GM21737 (cell line): ENCODE measurements at regions not wholly inside any gene's neighbourhood (a gene's known extent, or its start where the extent isn't known, plus 50 kb on each side); places are given as distances from the start of the nearest gene placed in this dataset.
"Not testable (repeated sequence)": the region's sequence is repeated elsewhere in the genome, so short reads cannot be mapped to it uniquely, and the experiment has no call there.

Experiments
- ATAC-seq: cut with Tn5 transposase; IDR thresholded peaks from one replicate; pipeline ENCODE4 v1.9.1; 2021; ENCODE audit warnings: mild to moderate bottlenecking, moderate library complexity; ENCODE audit not compliant: unreplicated experiment

- ATAC-seq = no peak
These were observed 69.2 kb downstream of the LYZL2 start for GRCh38 chr10:30560326-30560725.

DNA sequence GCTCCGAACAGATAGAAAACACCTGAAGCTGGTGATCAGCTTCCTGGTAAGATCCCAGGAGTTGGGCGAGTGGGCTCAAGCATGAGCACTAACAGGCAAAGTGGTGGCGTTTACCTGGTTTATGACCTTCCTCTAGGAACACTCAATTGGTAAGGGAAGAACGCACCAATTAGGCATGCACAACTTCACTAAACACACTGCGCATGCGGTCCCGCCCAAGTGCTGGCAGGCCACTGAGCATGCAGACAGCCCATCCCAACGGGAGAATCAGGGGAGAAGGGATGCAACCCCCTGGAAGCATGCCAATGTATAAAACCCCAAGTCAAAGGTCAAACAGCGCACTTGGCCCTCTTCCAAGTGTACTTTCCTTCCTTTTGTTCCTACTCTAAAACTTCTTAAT, 70.4 kb downstream of the LYZL2 start:
- no peak for ATAC-seq

DNA sequence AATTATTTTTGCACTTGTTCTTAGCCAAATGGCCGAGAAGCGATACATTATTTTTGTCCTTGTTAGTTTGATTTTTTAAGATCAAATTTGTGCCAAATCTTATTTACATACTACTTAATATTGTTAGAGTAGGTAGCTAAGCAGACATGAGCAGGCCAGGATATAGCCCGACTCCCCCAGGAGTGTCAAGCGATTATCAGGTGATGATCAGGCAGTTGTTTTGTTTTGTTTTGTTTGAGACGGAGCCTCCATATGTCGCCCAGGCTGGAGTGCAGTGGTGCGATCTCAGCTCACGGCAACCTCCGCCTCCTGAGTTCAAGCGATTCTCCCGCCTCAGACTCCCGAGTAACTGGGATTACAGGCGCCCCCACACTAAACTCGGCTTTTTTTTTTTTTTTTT, 71.1 kb downstream of the LYZL2 start:
- no peak for ATAC-seq

DNA sequence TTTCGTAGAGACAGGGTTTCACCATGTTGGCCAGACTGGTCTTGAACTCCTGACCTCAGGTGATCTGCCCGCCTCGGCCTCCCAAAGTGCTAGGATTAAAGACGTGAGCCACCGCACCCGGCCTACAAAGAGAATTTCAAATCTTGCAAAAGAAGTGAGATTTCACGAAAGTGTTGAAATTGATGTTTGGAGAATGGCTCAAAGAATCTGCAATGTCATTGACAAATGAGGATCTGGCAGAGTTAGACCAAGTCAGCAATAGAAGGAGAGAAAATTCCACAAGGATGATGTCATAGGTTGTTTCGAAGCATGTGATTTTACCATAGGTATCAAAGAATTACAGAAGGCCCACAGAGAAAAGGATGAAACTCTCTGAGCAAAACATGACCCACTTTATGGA, 71.7 kb downstream of the LYZL2 start:
- no peak for ATAC-seq

- ATAC-seq = no peak
These were observed 73.4 kb downstream of the LYZL2 start for GRCh38 chr10:30556189-30556588.

DNA sequence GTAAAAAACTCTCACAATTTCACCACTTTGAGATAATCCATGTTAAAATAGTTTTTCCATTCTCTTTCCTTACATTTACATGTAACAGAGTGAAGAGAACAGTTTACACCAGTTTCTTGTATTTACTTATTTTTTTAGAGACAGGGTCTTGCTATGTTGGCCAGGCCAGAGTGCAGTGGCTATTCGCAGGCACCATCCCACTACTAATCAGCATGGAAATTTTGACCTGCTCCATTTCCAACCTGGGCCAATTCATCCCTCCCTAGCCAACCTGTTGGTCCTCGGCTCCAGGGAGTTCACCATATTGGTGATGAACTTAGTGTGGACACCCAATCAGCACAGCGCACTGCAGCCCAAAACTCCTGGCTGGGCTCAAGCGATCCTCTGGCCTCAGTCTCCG, 74.1 kb downstream of the LYZL2 start:
- no peak for ATAC-seq

- no peak for ATAC-seq
These were observed 75.1 kb downstream of the LYZL2 start for GRCh38 chr10:30554440-30554825.

- ATAC-seq = no peak
These were observed 75.7 kb downstream of the LYZL2 start for GRCh38 chr10:30553626-30554439.

GRCh38 chr10:30553018-30553625, 76.4 kb downstream of the LYZL2 start:
- ATAC-seq = no peak

DNA sequence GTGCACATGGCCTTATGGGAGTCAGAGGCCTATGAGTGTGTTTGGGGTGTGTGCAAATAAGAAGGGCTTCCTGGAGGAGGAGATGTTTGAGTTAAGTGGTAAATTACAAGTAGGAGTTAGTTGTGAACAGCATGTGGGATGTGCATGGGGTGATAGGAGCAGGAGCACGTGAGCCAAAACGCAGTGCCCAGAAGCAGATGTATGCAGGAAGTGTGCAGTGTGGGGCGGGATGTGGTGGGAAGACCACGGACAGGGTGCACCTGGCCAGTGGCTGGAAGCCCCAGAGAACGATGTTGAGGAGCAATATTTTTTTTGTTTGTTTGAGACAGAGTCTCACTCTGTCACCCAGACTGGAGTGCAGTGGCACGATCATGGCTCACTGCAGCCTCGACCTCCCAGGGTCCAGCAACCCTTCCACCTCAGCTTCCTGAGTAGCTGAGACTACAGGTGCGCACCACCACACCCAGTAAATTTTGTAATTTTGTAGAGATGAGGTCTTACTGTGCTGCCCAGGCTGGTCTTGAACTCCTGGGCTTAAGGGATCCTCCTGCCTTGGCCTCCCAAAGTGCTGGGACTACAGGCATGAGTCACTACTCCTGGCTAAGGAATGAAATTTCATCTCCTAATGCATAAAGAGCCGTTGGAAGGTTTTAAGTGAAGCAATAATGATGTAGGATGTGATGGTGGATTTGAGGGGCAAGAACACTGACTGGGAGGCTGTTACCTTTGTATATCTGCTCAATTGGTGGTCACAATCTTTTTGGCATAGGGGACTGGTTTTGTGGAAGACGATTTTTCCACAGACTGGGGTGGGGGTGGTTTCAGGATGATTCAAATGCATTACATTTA, 78.4 kb downstream of the LYZL2 start:
- ATAC-seq = no peak

DNA sequence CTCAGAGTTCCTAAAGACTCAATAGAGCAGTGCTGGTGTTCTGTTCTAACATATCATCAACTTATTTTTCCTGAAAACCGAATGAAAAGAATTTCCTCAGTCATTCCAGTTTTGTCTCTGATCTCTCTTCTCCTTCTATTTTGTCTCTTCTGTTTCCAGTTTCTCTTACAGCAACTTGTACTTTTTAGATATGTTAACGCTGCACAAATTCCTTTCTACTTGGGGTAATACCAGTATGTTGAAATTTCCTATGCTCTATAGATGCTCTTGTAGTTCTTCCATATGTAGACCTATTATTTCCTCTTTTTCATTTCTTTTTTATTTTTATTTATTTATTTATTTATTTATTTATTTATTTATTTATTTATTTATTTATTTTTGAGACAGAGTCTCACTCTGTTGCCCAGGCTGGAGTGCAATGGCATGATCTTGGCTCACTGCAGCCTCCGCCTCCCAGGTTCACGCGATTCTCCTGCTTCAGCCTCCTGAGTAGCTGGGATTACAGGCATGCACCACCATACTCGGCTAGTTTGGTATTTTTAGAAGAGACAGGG, 80.3 kb downstream of the LYZL2 start:
- not testable (repeated sequence) for ATAC-seq

- ATAC-seq = no peak
These were observed 83.0 kb downstream of the LYZL2 start for GRCh38 chr10:30546511-30546910.

- ATAC-seq = no peak
These were observed 86.7 kb downstream of the LYZL2 start for GRCh38 chr10:30542895-30543288.

GRCh38 chr10:30542001-30542894, 87.3 kb downstream of the LYZL2 start:
- ATAC-seq = no peak

GRCh38 chr10:30540276-30540675, 89.3 kb downstream of the LYZL2 start:
- ATAC-seq = no peak

DNA sequence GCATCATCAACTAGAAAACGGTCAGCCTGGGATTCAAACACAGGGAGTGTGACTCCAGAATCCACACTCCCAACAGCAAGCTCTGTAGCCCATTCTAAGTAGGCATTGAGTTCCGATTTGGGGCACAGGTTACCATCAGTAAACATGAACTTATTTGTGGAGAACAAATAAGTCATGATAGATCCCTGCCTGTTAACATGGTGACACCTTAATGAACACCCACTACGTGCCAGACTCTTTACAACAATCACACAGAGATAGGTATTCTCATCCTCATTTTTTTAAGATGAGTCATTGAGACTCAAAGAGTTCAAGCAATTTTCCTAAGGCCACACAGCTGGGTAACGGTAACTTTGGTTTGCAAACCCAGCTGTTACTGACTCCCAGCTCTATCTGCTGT, 91.5 kb downstream of the LYZL2 start:
- ATAC-seq = no peak

DNA sequence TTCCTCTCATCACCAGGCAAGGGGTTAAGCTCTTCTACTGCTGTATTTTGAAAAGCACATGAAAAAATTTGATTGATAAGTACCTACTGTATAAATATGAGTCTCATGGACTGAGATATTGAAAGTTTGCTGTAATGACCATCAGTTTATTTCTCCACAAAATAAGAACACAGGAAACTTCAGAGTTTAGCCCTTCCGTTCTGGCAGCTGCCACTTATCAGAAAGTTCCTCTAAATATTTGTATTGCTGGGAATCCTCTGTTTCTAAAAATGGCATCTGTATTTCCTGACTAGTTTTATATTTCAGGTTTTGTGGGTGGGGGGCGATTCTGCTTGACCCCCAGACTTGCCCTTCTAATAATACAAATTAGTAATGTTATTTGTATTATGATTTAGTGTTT, 92.0 kb downstream of the LYZL2 start:
- no peak for ATAC-seq

- not testable (repeated sequence) for ATAC-seq
These were observed 92.4 kb downstream of the LYZL2 start for GRCh38 chr10:30537158-30537557.

- no peak for ATAC-seq
These were observed 93.0 kb downstream of the LYZL2 start for GRCh38 chr10:30536578-30536977.

- no peak for ATAC-seq
These were observed 93.9 kb downstream of the LYZL2 start for GRCh38 chr10:30535677-30536076.
